H9 (cell line): ENCODE measurements at regions not wholly inside any gene's neighbourhood (a gene's known extent, or its start where the extent isn't known, plus 50 kb on each side); places are given as distances from the start of the nearest gene placed in this dataset.

ENCODE experiments used
- DNase-seq: peaks from one replicate; pipeline ENCODE4 v3.0.0-alpha.2; 2017
- H2AFZ ChIP-seq: one replicate; pipeline ENCODE4 v1.6.1; 2013; ENCODE audit warnings: mild to moderate bottlenecking, low read length, control low read depth, moderate library complexity
- H2AK5ac ChIP-seq: 2 replicates; pipeline ENCODE4 v1.6.1; 2013; ENCODE audit warnings: low read length, control low read depth, mixed read lengths; ENCODE audit not compliant: insufficient read length
- H2BK120ac ChIP-seq: one replicate; pipeline ENCODE4 v1.6.1; 2013; ENCODE audit warnings: low read depth, mild to moderate bottlenecking, low read length, control low read depth, inconsistent platforms; ENCODE audit not compliant: poor library complexity, severe bottlenecking
- H2BK12ac ChIP-seq: 2 replicates; pipeline ENCODE4 v1.6.1; 2013; ENCODE audit warnings: low read length, control low read depth, mixed read lengths, low read depth; ENCODE audit not compliant: insufficient read length
- H2BK15ac ChIP-seq: 2 replicates; pipeline ENCODE4 v1.6.1; 2013; ENCODE audit warnings: low read depth, low read length, control low read depth
- H2BK20ac ChIP-seq: one replicate; pipeline ENCODE4 v1.6.1; 2013; ENCODE audit warnings: low read depth, mild to moderate bottlenecking, low read length, control low read depth, inconsistent platforms; ENCODE audit not compliant: poor library complexity, severe bottlenecking
- H2BK5ac ChIP-seq: 2 replicates; pipeline ENCODE4 v1.6.1; 2013; ENCODE audit warnings: low read length, control low read depth, mixed read lengths; ENCODE audit not compliant: insufficient read length
- H3K14ac ChIP-seq: 2 replicates; pipeline ENCODE4 v1.6.1; 2013; ENCODE audit warnings: low read length, control low read depth; ENCODE audit not compliant: insufficient read depth
- H3K18ac ChIP-seq: 2 replicates; pipeline ENCODE4 v1.6.1; 2013; ENCODE audit warnings: low read depth, mild to moderate bottlenecking, mixed read lengths, low read length, control low read depth; ENCODE audit not compliant: insufficient read length
- H3K23ac ChIP-seq: 2 replicates; pipeline ENCODE4 v1.6.1; 2013; ENCODE audit warnings: low read length, control low read depth, mixed read lengths, low read depth; ENCODE audit not compliant: insufficient read length
- H3K23me2 ChIP-seq: 2 replicates; pipeline ENCODE4 v1.6.1; 2013; ENCODE audit warnings: low read depth, mild to moderate bottlenecking, mixed read lengths, low read length, control low read depth; ENCODE audit not compliant: insufficient read length, poor library complexity, severe bottlenecking
- H3K27ac ChIP-seq: 2 replicates; pipeline ENCODE4 v1.5.1; 2013; ENCODE audit warnings: low read length, control low read depth, mixed read lengths, low read depth; ENCODE audit not compliant: insufficient read length
- H3K27me3 ChIP-seq: 2 replicates; pipeline ENCODE4 v1.6.1; 2013; ENCODE audit warnings: low read length, control low read depth, inconsistent platforms; ENCODE audit not compliant: insufficient read depth
- H3K4ac ChIP-seq: 2 replicates; pipeline ENCODE4 v1.6.1; 2013; ENCODE audit warnings: low read depth, mild to moderate bottlenecking, control low read depth, inconsistent platforms, low read length, moderate library complexity
- H3K4me1 ChIP-seq: 2 replicates; pipeline ENCODE4 v1.6.1; 2013; ENCODE audit warnings: low read length, control low read depth, inconsistent platforms; ENCODE audit not compliant: insufficient read depth
- H3K4me2 ChIP-seq: 2 replicates; pipeline ENCODE4 v1.6.1; 2013; ENCODE audit warnings: low read length, control low read depth, mixed read lengths; ENCODE audit not compliant: insufficient read length, insufficient read depth
- H3K56ac ChIP-seq: 2 replicates; pipeline ENCODE4 v1.6.1; 2013; ENCODE audit warnings: low read depth, mild to moderate bottlenecking, mixed read lengths, low read length, control low read depth; ENCODE audit not compliant: insufficient read length
- H3K79me1 ChIP-seq: 2 replicates; pipeline ENCODE4 v1.6.1; 2013; ENCODE audit warnings: low read depth, mild to moderate bottlenecking, moderate library complexity, low read length, control low read depth, inconsistent platforms; ENCODE audit not compliant: insufficient read depth, poor library complexity, severe bottlenecking
- H3K79me2 ChIP-seq: 2 replicates; pipeline ENCODE4 v1.6.1; 2013; ENCODE audit warnings: low read length, control low read depth, inconsistent platforms; ENCODE audit not compliant: insufficient read depth
- H3K9ac ChIP-seq: 2 replicates; pipeline ENCODE4 v1.6.1; 2013; ENCODE audit warnings: low read length, control low read depth, mixed read lengths; ENCODE audit not compliant: insufficient read length; ENCODE audit errors: extremely low read depth
- H3K9me3 ChIP-seq: one replicate; pipeline ENCODE4 v1.6.1; 2013; ENCODE audit warnings: low read depth, low read length, inconsistent platforms; ENCODE audit not compliant: control insufficient read depth
- H3T11ph ChIP-seq: one replicate; pipeline ENCODE4 v1.6.1; 2013; ENCODE audit warnings: mild to moderate bottlenecking, low read length, control low read depth, inconsistent platforms
- H4K20me1 ChIP-seq: one replicate; pipeline ENCODE4 v1.6.1; 2013; ENCODE audit not compliant: control insufficient read depth, insufficient read length, insufficient read depth
- H4K5ac ChIP-seq: 2 replicates; pipeline ENCODE4 v1.6.1; 2013; ENCODE audit warnings: low read depth, mild to moderate bottlenecking, mixed read lengths, low read length, control low read depth; ENCODE audit not compliant: insufficient read length
- H4K8ac ChIP-seq: replicated peaks from 2 replicates; pipeline ENCODE4 v1.6.1; 2013; ENCODE audit warnings: low read length, control low read depth, mixed read lengths, low read depth; ENCODE audit not compliant: insufficient read length
- H4K91ac ChIP-seq: 2 replicates; pipeline ENCODE4 v1.6.1; 2013; ENCODE audit warnings: low read depth, mild to moderate bottlenecking, moderate library complexity, mixed read lengths, low read length, control low read depth; ENCODE audit not compliant: insufficient read length
- H3K27ac Mint-ChIP-seq, 3 experiments: 2 replicates in 2 of 3; 3 replicates in 1 of 3; pipeline ENCODE4 v1.8.0; 2020 to 2021; ENCODE audit warnings: mixed read lengths in 3 of 3, mild to moderate bottlenecking in 1 of 3, moderate library complexity in 1 of 3
- H3K27me3 Mint-ChIP-seq: 2 replicates; pipeline ENCODE4 v1.8.0; 2021; ENCODE audit warnings: low read depth, mild to moderate bottlenecking, moderate library complexity, mixed read lengths
- H3K36me3 Mint-ChIP-seq, 3 experiments: 2 replicates in 2 of 3; 3 replicates in 1 of 3; pipeline ENCODE4 v1.8.0; 2020 to 2021; ENCODE audit warnings: low read depth in 3 of 3, mixed read lengths in 3 of 3; ENCODE audit not compliant: insufficient read depth in 1 of 3
- H3K4me1 Mint-ChIP-seq, 2 experiments: 2 replicates each; pipeline ENCODE4 v1.8.0; 2020; ENCODE audit warnings: mixed read lengths in 2 of 2
- H3K4me3 Mint-ChIP-seq, 2 experiments: 2 replicates in 1 of 2; 3 replicates in 1 of 2; pipeline ENCODE4 v1.8.0; 2020 to 2021; ENCODE audit warnings: mild to moderate bottlenecking in 2 of 2, mixed read lengths in 2 of 2, moderate library complexity in 1 of 2
- H3K9me3 Mint-ChIP-seq, 2 experiments: 2 replicates in 1 of 2; 3 replicates in 1 of 2; pipeline ENCODE4 v1.8.0; 2020; ENCODE audit warnings: mild to moderate bottlenecking in 2 of 2, mixed read lengths in 2 of 2, moderate library complexity in 1 of 2
- CTCF ChIP-seq: fragments of 200-600 bp; sonication (generic); conservative IDR thresholded peaks from 3 replicates; pipeline ENCODE4 v1.8.0; 2021; ENCODE audit warnings: antibody characterized with exemption, mild to moderate bottlenecking
- WGBS: extraction: QIAGEN DNeasy Blood & Tissue Kit; methylation state at CpG from one replicate; pipeline ENCODE4 v1.1.7; 2013; ENCODE audit warnings: missing lambda C conversion rate, low lambda C conversion rate, mixed read lengths; ENCODE audit not compliant: insufficient read length; ENCODE audit errors: extremely low coverage; 5-methylcytosine and 5-hydroxymethylcytosine counted together

DNA sequence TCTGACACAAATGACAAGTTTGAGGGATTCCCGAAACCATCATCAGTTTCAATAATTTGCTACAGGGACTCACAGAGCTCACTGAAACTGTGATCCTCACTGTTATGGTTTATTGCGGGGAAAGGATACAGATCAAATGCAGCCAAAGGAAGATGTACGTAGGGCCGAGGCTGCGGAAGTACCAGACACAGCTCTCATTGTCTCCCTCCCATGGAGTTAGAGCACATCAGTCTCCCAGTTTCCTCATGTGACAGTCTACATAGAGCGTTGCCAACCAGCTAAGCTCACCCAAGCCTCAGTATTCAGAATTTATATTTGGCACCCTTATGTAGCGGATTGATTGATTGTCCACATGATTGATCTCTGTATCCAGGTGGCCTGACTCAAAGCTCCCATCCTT lies 137.8 kb upstream of the TENM3 start:
- H3K56ac ChIP-seq = no peak overlapping the region
- H3K27me3 ChIP-seq = no peaks in the 10 kb centered on the region
- Mint-ChIP-seq H3K4me1 (peaks cover 10 to 17% of the 10 kb centered on the region in 2 experiments; a peak in 3 of 4 replicates), H3K27me3 (no peaks in the 10 kb centered on the region), H3K9me3 (no peaks in the 10 kb centered on the region), H3K36me3 (no peaks in the 10 kb centered on the region), H3K4me3 (no peak overlapping the region), H3K27ac (no peak overlapping the region; a peak in 1 of 7 replicates)
- no peak overlapping the region for H3K27ac ChIP-seq
- no CpG with 5 or more reads among the region's 7 CpGs for WGBS
- H2AK5ac ChIP-seq = no peak overlapping the region
- H4K20me1 ChIP-seq = no peaks in the 10 kb centered on the region
- H2BK12ac ChIP-seq = no peak overlapping the region
- no peak for TF ChIP-seq CTCF
- H4K91ac ChIP-seq = no peak overlapping the region
- no peak overlapping the region for H2BK120ac ChIP-seq
- H3K23ac ChIP-seq = no peak overlapping the region
- no peaks in the 10 kb centered on the region for H3K79me2 ChIP-seq
- H3K79me1 ChIP-seq = no peaks in the 10 kb centered on the region
- H3K18ac ChIP-seq = no peak overlapping the region
- no peak overlapping the region for H2BK20ac ChIP-seq
- H3K9ac ChIP-seq = no peak overlapping the region
- no peak for DNase-seq
- no peaks in the 10 kb centered on the region for H3K23me2 ChIP-seq
- H3K4ac ChIP-seq = no peak overlapping the region
- no peak overlapping the region for H3K4me2 ChIP-seq
- H2AFZ ChIP-seq = no peak overlapping the region
- no peaks in the 10 kb centered on the region for H3K4me1 ChIP-seq
- H2BK15ac ChIP-seq = no peak overlapping the region
- H3K14ac ChIP-seq = no peak overlapping the region
- H4K5ac ChIP-seq = no peak overlapping the region
- H2BK5ac ChIP-seq = no peak overlapping the region
- no peak overlapping the region for H4K8ac ChIP-seq
- H3T11ph ChIP-seq = no peak overlapping the region
- no peaks in the 10 kb centered on the region for H3K9me3 ChIP-seq
